Activated CD4-positive, alpha-beta T cell treated with anti-CD3 and anti-CD28 coated beads, Interleukin-2, Interleukin-6, amounts not matched to agents 100 ng/mL and 50 ng/mL, durations not matched to agents 16 hours and 8 hours (primary cell): ENCODE measurements at regions not wholly inside any gene's neighbourhood (a gene's known extent, or its start where the extent isn't known, plus 50 kb on each side); places are given as distances from the start of the nearest gene placed in this dataset.
"Not testable (repeated sequence)": the region's sequence is repeated elsewhere in the genome, so short reads cannot be mapped to it uniquely, and the experiment has no call there.

ENCODE experiments used
- DNase-seq: peaks from one replicate; pipeline ENCODE4 v3.0.0-alpha.2; 2020

DNA sequence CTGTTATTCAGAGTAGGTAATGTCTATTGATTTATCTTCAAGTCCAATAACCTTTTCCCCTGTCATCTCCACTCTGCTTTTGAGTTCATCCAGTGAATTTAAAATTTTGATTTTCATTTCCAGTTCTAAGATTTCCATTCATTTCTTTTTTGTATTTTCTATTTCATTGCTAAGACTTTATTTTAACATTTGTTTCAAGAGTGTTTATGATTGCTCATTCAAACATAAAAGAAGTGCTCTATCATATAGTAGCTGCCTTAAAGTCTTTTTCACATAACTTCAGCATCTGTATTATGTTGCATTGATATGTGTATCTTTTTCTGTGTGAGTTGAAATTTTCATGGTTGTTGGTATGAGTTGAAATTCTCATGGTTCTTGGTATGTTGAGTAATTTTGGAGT lies 341.6 kb downstream of the SOX4 start:
- DNase-seq, result no peak

DNA sequence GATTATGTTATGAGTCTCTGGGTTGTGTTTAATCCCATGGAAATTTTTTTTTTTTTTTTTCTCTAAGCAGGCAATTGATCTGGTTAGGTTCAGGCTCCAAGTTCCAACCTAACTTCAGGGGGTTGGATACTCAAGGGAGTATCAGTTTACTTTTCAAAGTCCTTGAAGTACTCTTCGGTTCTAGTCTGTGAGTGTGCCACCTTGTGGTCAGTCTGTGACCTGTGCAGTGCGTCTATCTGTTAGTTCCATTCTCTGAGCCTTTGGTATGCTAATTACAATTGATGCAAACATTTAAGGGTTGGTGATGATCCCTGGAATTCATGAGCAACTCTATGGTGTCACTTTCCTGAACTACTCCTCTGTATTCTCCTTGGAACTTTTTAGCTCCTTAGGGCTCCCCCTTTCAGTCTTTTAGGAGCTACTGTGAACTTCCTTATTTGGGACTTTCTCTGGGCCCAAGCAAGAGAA lies 342.0 kb downstream of the SOX4 start:
- DNase-seq, result peak; percentile 23

DNA sequence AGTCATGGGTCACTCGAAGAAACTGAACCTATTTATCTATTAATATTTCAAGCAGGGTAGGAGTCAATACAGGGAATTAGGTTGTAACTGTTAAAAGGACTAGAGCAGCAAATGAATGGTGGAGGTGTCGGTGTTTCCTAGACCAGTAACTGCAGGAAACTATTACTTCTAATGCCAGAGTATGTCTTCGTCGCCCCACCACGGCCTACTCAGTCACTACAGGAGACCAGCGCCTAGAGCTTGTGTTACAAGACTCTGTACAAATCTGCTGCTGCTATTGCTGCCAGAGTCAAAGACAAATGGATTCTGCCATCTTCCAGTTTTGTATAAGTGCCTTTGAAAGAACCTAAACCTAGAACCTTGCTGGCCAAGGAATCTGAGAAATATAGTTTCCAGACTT lies 343.9 kb downstream of the SOX4 start:
- DNase-seq, result no peak

DNA sequence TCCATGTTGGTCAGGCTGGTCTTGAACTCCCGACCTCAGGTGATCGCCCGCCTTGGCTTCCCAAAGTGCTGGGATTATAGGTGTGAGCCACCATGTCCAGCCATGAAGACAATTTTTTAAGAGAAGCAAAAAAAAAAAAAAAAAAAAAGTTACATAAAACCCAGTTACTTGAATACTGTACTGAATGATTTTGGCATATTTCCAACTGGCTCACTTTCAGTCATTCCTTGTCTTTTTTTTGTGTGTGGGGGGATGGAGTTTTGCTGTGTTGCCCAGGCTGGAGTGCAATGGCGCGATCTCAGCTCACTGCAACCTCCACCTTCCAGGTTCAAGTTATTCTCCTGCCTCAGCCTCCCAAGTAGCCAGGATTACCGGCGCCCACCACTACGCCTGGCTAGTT lies 345.5 kb downstream of the SOX4 start:
- not testable (repeated sequence) for DNase-seq

DNA sequence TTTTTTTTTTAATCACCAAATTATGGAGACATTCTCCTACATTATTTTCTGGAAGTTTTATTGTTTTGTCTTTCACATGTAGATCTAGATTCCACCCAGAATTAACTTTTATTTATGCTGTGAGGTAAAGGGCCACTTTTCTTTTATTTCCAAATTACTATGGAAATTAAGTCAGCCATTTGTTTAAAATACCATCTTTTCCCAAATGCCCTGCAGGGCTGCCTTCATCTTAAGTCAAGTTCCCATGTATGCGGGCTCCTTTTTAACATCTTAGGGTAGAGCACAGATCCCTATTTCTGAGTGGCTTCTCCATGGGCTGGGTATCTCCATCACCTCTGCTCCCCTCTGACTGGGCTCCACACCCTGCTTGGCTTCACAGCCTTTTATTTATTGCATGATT lies 348.4 kb downstream of the SOX4 start:
- no peak for DNase-seq

DNA sequence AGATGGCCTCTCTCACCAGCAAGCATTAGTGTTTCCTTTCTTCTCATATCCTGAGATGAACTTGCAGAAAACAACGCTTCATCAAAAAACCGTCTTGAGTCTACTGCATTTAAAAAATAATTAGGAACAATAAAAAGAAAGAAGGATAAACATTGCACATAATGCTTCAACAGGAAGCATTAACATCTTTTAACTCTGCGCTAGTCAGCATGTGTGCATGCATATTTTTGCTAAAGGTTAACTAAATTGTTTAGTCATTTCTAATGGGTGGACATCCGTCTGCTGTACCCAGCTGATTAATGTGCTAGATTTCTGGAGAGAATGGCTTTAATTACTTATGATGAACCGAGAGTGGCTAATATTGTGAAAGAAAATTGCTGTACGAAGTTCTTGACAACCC lies 349.3 kb downstream of the SOX4 start:
- DNase-seq, result no peak

- no peak for DNase-seq
These were observed 350.5 kb downstream of the PRL start for GRCh38 chr6:21946298-21946783.

DNA sequence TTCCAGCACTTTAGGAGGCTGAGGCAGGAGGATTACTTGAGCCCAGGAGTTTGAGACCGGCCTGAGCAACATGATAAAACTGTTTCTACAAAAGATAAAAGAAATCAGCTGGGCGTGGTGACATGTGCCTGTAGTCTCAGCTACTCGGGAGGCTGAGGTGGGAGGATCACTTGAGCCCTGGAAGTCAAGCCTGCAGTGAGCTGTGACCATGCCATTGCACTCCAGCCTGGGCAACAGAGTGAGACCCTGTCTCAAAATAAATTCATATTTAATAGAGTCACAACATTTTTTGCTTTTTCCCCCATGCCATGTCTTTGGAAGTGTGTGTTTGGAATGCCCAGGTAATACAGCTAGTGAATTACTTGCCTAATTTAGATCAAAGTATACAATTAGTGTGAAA lies 349.6 kb downstream of the PRL start:
- not testable (repeated sequence) for DNase-seq

DNA sequence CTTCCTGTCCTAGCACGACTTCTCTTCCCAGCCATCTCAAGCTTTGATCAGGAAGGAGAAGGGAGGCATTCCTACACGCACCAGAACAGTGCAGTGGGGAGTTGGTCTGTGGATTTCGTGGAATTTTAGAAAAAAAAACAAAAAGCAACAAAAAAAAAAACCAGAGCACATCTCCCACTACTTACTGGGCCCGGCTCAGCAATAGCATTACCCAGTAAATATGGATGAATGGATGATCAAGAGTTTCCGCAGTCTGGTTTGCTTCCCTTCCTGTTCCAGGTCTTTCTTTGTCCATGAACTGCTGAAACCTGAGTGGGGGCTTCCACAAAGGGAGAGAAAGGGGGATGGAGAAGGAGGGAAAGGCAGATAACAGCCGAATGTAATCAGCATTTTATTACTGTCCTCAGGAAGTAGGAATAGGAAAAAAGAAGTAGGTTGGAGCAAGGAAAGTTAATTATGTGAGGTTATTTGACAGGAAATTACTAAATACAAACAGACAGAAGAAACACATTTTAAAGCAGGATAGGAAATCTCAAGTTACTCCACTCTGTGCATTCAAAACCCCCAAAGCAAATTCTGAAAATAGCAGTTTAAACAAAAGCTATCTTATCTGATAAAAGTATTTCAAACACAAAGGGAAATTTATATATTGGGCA lies 349.0 kb downstream of the PRL start:
- DNase-seq, result no peak

DNA sequence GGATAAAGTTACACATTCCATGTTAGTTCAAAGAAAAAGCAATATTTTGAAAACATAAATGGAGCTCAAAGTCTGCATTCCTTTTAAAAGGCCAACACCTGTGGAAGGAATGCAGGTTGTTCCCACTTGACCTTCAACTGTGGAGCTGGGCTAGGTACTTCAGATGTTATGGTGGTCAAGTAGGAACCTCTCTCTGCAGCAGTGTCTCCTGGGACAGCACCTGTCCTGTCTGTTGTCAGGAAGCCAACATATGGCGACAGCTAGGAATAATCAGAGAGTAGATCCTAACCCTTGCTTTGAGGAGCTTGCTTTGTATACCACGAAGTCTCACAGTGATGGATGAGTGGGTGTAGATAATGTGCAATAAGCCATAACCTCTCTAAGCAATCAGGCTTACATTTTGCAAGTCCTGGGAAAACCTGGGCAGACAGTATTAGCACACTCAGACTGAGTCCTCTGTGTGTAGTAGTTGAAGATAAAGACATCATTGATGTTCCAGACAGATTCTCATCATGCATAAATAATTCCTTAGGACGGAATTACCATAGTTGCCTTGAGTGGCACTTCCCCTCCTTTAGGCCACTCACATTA lies 347.5 kb downstream of the PRL start:
- DNase-seq, result no peak

- no peak for DNase-seq
These were observed 344.5 kb downstream of the PRL start for GRCh38 chr6:21952367-21952766.

DNA sequence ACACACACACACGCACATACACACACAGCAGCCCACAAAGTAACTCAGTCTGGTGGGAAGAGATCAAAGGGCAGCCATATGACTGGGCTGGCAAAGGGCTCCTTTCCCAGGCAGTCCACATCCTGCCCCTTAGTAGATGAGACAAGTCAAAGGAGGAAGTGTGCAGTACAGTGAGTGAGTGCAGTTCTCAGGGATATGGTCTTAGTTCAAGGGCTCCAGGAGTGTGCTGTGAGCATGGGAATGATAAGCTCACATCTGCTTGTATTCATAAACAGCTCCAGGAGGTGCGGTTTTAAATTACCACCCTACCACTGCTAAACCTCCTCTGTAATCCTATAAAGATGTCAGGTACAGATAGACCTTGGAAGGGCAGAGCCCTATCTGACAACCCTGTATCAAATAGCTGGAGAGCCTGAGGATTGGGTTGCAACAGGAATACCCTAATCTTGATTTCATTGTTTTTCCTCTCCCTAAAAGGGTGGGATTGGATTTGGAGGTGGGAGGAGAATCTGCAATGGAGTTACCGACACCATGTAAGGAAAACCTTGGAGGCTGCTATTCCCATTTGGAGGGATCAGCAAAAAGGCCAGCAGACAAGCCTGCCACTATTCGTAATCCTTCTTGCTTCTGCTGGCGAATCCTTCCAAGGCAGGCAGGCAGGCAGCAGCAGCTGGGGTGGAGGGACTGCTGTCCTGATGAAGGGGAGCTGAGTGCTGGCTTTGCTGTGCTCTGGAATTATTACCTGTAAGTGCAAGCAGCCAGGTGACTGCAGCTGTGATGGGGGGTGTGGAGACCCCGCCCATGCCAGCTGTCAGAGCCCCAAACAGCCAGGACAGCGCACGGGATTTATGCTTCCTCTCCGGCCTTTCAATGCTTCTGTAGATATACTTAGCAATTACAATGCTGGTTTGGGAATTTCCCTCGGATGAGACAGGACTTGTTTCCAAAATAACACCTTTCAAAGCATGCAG lies 342.7 kb downstream of the PRL start:
- no peak for DNase-seq

- DNase-seq, result no peak
These were observed 341.7 kb downstream of the PRL start for GRCh38 chr6:21955053-21955595.

DNA sequence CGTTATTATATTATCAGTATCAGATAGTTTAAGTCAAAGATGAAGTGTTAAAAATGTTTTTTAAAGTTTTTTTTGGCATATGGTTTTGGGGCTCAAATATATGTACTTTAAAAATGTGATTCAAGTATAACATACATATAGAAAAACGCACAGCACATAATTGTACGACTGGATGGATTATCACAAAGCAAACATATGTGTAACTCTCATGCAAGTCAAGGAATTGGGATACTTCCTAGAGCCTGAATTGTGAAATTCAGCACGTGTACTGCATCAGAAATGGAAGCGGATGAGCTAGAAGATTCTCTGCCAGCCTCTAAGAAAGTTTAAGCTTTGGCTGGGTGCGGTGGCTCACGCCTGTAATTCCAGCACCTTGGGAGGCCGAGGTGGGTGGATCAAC lies 340.9 kb downstream of the PRL start:
- DNase-seq, result no peak

DNA sequence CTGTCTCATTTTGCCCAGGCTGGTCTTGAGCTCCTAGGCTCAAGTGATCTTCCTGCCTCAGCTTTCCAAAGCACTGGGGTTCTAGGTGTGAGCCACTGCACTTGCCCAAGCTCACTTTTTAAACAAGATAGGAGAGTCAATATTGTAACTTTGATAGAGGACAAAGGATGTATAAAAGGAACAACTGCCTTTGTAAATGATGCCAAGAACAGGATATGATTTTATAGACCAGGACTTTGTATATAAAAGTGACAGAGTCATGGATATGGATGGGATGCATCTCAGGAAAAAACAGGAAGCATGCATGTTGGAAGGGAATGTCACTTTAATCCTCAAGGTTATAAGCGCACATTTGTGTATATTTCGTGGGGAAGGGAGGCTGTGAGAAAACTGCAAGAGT lies 338.4 kb downstream of the PRL start:
- DNase-seq, result no peak

DNA sequence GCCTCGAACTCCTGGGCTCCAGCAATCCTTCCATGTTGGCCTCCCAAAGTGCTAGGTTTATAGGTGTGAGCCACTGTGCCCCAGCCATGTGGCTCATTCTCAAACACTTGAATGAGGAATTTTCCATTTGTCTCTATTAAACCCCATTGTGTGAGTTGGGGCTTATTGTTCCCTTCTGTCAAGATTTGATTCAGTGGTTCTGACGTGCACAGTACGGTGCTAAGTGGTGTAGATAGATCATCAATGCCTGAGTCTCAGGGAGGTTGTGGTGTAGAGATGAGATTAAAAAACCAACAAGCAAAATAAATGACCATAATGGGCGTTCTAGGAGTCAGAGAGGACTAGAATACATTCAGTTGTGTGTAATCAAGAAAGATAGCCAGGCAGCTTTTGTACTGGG lies 335.6 kb downstream of the PRL start:
- no peak for DNase-seq

- DNase-seq, result no peak
These were observed 331.8 kb downstream of the PRL start for GRCh38 chr6:21965016-21965415.

GRCh38 chr6:21965953-21966539 lies 330.8 kb downstream of the PRL start:
- no peak for DNase-seq

DNA sequence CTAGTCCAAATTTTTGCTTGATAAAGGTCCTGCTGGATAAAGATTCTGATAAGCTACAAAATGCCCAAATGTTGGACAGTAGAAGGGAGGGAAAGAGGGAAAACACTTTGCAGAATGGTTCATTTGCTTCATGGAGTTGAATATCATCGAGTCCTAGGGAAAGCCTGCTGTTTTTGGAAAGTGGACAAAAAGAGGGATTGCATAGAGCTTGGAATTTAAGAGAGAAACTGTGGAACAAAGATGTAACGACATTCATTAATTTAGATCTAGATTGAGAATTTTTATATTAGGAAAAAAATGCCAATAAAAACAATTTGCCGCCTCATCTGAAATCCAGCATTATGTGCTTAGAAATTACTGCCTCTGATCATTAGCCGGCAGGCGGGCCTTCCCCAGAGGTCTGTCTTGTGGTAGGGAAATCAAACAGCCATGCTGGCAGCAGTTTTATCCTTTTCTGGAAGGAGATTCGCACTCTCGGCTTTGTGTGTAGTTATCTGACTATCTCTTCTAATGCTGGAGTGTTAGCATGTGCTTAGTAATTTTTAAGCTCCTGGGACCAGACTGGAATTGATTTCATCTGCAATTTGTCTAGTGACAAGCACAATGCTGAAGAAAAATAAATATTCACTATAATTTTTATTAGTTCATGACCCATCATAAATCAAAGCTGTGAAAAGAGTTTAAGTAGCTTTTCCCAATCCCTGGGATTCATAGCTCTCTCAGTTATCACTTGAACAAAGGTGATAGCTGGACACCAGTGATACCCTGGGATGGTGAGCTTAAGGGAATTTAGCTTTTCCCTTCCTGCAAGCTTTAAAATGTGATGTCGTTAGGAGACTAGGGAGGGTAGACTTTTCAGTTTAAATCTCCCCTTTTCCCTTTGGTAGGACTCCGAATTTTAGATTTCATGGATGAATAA lies 329.5 kb downstream of the PRL start:
- DNase-seq, result no peak

DNA sequence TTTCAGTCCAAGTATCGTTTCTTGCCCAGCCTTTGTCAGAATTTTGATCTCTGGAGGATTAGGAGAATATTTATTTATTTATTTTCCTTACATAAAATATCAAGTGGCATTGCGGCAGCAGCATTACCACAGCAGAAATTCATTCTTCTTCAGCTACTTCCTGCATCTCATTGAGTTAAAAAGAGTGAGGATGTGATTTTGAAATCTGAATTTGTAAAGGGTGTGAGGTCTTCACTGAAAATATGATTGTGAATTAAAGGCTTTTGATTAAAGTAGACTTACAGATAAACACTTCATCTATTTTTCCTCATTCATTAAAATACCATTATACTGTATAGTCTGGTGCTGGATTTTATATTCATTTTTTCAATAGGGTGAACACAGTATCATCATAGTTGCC lies 328.4 kb downstream of the PRL start:
- DNase-seq, result no peak

DNA sequence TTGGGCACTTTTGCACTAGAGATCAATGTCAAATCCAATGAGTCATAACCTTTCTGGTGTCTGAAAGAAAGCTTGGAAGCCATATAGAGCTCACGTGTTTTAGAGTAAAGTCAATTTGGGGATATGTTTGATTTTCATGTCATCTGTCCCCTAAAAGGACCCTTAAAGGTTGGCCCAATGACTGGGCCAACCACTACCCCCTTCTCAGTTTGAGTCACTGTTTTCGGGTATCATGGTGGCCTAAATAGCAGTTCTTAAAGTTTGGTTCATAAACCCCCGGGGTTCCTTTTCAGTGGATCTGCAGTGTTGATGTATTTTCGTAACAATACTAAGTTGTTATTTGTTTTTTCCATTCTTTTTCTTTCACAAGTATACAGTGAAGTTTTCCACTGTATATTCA lies 327.6 kb downstream of the PRL start:
- no peak for DNase-seq
